HCT116 (cell line): ENCODE measurements at regions not wholly inside any gene's neighbourhood (a gene's known extent, or its start where the extent isn't known, plus 50 kb on each side); places are given as distances from the start of the nearest gene placed in this dataset.

Experiments used
- EGR1 ChIP-seq: IDR thresholded peaks from 2 replicates; pipeline ENCODE4 v1.6.1; 2012; ENCODE audit warnings: low read depth
- FOSL1 ChIP-seq: IDR thresholded peaks from 2 replicates; pipeline ENCODE4 v1.6.1; 2012; ENCODE audit warnings: low read depth
- POLR2A ChIP-seq: IDR thresholded peaks from 2 replicates; pipeline ENCODE4 v1.7.0; 2011; ENCODE audit warnings: borderline replicate concordance; ENCODE audit not compliant: insufficient read depth, insufficient read length; ENCODE audit errors: extremely low read depth
- POLR2AphosphoS5 ChIP-seq: IDR thresholded peaks from 2 replicates; pipeline ENCODE4 v1.6.1; 2011; ENCODE audit warnings: mild to moderate bottlenecking, low read depth, low read length, moderate library complexity
- RAD21 ChIP-seq: IDR thresholded peaks from 2 replicates; pipeline ENCODE4 v1.6.1; 2012; ENCODE audit warnings: low read depth, mild to moderate bottlenecking
- SIN3A ChIP-seq: IDR thresholded peaks from 2 replicates; pipeline ENCODE4 v1.6.1; 2012; ENCODE audit warnings: low read depth
- TCF7L2 ChIP-seq: IDR thresholded peaks from 2 replicates; pipeline ENCODE4 v1.7.0; 2011; ENCODE audit warnings: borderline replicate concordance, inconsistent platforms; ENCODE audit not compliant: insufficient read depth, insufficient read length; ENCODE audit errors: extremely low read depth
- YY1 ChIP-seq: IDR thresholded peaks from 2 replicates; pipeline ENCODE4 v1.6.1; 2011; ENCODE audit warnings: low read length, low read depth, moderate library complexity, mild to moderate bottlenecking; ENCODE audit not compliant: insufficient replicate concordance; ENCODE audit errors: extremely low read depth
- ZFX ChIP-seq: fragments of 450-650 bp; IDR thresholded peaks from 2 replicates; pipeline ENCODE4 v1.6.1; 2017
- TF ChIP-seq, protein P1 (sequence below), 3 experiments: fragments of 200-600 bp in 1 of 3; sonication (generic) in 1 of 3; IDR thresholded peaks in 2 of 3; conservative IDR thresholded peaks in 1 of 3; 2 replicates each; pipeline ENCODE4 v1.5.1; 2012 to 2017; ENCODE audit warnings: low read depth in 2 of 3, low read length in 2 of 3, antibody characterized with exemption in 1 of 3, borderline replicate concordance in 1 of 3, control low read depth in 1 of 3, mild to moderate bottlenecking in 1 of 3, mixed read lengths in 1 of 3, mixed run types in 1 of 3, moderate library complexity in 1 of 3; ENCODE audit not compliant: insufficient read depth in 1 of 3
- TF ChIP-seq, protein P2 (sequence below): IDR thresholded peaks from 2 replicates; pipeline ENCODE4 v1.6.1; 2012; ENCODE audit warnings: low read depth
- TF ChIP-seq, protein P3 (sequence below): IDR thresholded peaks from 2 replicates; pipeline ENCODE4 v1.6.1; 2012

DNA sequence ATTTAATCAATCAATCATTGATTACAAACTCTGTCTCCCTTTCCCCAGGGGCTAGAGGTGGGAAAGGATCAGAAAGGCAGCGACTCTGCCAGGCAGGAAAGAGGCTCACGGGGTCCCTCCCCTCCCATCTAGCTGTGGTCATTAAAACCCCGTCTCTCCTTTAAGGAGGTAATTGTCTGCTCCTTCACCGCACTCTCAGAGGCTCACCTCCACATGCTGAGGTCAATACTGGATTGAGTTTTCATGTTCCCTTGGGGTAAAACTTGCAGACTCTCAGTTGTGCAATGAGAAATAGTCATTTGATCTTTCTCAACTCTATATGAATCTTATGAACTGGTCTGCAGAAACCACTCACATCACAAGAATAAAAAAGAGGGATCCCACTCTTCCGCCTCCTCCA lies 368.8 kb downstream of the ADRA2A start:
- TF ChIP-seq ZFX (no peak), SIN3A (no peak), RAD21 (no peak), POLR2AphosphoS5 (no peak), EGR1 (no peak), POLR2A (no peak), YY1 (no peak), TCF7L2 (no peak), FOSL1 (no peak)
- TF ChIP-seq, protein P1, sequence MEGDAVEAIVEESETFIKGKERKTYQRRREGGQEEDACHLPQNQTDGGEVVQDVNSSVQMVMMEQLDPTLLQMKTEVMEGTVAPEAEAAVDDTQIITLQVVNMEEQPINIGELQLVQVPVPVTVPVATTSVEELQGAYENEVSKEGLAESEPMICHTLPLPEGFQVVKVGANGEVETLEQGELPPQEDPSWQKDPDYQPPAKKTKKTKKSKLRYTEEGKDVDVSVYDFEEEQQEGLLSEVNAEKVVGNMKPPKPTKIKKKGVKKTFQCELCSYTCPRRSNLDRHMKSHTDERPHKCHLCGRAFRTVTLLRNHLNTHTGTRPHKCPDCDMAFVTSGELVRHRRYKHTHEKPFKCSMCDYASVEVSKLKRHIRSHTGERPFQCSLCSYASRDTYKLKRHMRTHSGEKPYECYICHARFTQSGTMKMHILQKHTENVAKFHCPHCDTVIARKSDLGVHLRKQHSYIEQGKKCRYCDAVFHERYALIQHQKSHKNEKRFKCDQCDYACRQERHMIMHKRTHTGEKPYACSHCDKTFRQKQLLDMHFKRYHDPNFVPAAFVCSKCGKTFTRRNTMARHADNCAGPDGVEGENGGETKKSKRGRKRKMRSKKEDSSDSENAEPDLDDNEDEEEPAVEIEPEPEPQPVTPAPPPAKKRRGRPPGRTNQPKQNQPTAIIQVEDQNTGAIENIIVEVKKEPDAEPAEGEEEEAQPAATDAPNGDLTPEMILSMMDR (IDR thresholded peaks at IDR 0.05 in 2 of 3, conservative IDR thresholded peaks at IDR 0.05 in 1 of 3; ENCODE audit: borderline replicate concordance in 1 of 3, insufficient read depth in 1 of 3, low read depth in 2 of 3, low read length in 2 of 3) = no peak
- TF ChIP-seq, protein P2, sequence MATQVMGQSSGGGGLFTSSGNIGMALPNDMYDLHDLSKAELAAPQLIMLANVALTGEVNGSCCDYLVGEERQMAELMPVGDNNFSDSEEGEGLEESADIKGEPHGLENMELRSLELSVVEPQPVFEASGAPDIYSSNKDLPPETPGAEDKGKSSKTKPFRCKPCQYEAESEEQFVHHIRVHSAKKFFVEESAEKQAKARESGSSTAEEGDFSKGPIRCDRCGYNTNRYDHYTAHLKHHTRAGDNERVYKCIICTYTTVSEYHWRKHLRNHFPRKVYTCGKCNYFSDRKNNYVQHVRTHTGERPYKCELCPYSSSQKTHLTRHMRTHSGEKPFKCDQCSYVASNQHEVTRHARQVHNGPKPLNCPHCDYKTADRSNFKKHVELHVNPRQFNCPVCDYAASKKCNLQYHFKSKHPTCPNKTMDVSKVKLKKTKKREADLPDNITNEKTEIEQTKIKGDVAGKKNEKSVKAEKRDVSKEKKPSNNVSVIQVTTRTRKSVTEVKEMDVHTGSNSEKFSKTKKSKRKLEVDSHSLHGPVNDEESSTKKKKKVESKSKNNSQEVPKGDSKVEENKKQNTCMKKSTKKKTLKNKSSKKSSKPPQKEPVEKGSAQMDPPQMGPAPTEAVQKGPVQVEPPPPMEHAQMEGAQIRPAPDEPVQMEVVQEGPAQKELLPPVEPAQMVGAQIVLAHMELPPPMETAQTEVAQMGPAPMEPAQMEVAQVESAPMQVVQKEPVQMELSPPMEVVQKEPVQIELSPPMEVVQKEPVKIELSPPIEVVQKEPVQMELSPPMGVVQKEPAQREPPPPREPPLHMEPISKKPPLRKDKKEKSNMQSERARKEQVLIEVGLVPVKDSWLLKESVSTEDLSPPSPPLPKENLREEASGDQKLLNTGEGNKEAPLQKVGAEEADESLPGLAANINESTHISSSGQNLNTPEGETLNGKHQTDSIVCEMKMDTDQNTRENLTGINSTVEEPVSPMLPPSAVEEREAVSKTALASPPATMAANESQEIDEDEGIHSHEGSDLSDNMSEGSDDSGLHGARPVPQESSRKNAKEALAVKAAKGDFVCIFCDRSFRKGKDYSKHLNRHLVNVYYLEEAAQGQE = no peak
- TF ChIP-seq, protein P3, sequence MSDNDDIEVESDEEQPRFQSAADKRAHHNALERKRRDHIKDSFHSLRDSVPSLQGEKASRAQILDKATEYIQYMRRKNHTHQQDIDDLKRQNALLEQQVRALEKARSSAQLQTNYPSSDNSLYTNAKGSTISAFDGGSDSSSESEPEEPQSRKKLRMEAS = no peak
